ENCODE measurements at regions not wholly inside any gene's neighbourhood (a gene's known extent, or its start where the extent isn't known, plus 50 kb on each side); places are given as distances from the start of the nearest gene placed in this dataset.

DNA sequence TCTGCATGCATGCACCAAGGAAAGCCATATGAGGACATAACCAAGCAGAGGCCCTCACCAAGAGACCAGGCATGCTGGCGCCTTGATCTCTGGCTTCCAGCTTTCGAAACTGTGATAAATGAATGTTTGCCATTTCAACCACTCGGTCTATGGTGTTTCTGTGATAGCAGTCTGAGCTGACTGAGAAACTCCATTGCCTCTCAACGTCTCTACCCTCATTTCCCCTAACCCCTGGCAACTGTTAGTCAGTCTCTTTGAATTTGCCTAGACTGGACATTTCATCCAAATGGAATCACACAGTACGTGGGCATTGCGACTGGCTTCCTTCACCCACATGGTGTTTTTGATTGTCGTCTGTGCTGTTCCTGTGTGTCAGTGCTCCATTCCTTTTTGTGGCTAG, 88.0 kb upstream of the MPHOSPH6 start:
- H3K27ac ChIP-seq (ENCODE audit: low read length): no peak overlapping the region
- no TSS peak for BruUV-seq (replicated peaks)
- TF ChIP-seq SIN3A (IDR thresholded peaks at IDR 0.05; ENCODE audit: borderline replicate concordance, insufficient read depth, low read depth, low read length) (no peak), TCF7L2 (IDR thresholded peaks at IDR 0.05; ENCODE audit: low read depth, low read length) (no peak), CTCF (IDR thresholded peaks at IDR 0.05) (no peak), REST (IDR thresholded peaks at IDR 0.05; ENCODE audit: insufficient read depth in 1 of 2, low read depth in 2 of 2, low read length in 1 of 2) (no peak)
- H3K27me3 ChIP-seq (ENCODE audit: control insufficient read depth, insufficient read depth, low read length): no peaks in the 10 kb centered on the region
- ChIA-PET POLR2A (no interaction called here), CTCF (no interaction called here)
- no peaks in the 10 kb centered on the region for H3K4me1 ChIP-seq (ENCODE audit: control insufficient read depth, insufficient read depth, low read length)
- intact Hi-C loops (cut with micrococcal nuclease; ENCODE audit: unreplicated experiment): no loop called here
- in situ Hi-C loops (cut with HindIII; ENCODE audit: low pct_unique_long_range_greater_than_20kb, low sequenced_read_pairs): no loop called here
- no peaks in the 10 kb centered on the region for H3K9me3 ChIP-seq (ENCODE audit: control insufficient read depth, insufficient read depth, low read depth, low read length)
- ATAC-seq: no peak
- H3K36me3 ChIP-seq (ENCODE audit: control insufficient read depth, insufficient read depth, low read length): no peaks in the 10 kb centered on the region
- no peak for DNase-seq (ENCODE audit: low read depth, low spot score)
- H3K4me3 ChIP-seq (ENCODE audit: low read depth in 2 of 2, low read length in 2 of 2): no peak overlapping the region

DNA sequence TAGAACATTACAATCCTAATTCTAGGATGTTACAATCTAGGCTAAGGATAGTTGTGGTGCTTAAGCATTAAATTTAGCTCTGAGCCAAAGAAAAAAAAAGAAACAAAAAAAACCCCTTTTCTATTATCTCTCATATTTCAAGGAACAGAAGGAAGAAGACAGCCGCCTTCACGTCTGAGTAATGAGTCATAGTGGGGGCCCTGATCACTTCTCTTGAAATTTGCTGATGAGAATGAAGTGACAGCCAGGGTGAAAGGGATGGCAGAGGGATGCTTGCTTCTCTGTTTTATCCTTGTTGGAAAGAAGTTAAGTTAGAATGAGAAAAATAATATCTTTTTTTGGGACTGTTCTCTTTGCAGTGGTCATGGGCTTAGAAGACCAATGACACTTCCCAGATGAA, 82.6 kb upstream of the MPHOSPH6 start:
- in situ Hi-C loops (cut with HindIII; ENCODE audit: low pct_unique_long_range_greater_than_20kb, low sequenced_read_pairs) (no loop called here), intact Hi-C loops (cut with micrococcal nuclease; ENCODE audit: unreplicated experiment) (no loop called here)
- ChIA-PET CTCF (no interaction called here), POLR2A (no interaction called here)
- Histone ChIP-seq H3K4me3 (ENCODE audit: low read depth in 2 of 2, low read length in 2 of 2) (no peak overlapping the region), H3K27ac (ENCODE audit: low read length) (no peak overlapping the region), H3K4me1 (ENCODE audit: control insufficient read depth, insufficient read depth, low read length) (no peaks in the 10 kb centered on the region), H3K36me3 (ENCODE audit: control insufficient read depth, insufficient read depth, low read length) (no peaks in the 10 kb centered on the region), H3K9me3 (ENCODE audit: control insufficient read depth, insufficient read depth, low read depth, low read length) (no peaks in the 10 kb centered on the region), H3K27me3 (ENCODE audit: control insufficient read depth, insufficient read depth, low read length) (no peaks in the 10 kb centered on the region)
- TF ChIP-seq SIN3A (IDR thresholded peaks at IDR 0.05; ENCODE audit: borderline replicate concordance, insufficient read depth, low read depth, low read length): no peak
- no peak for TF ChIP-seq POLR2AphosphoS5 (IDR thresholded peaks at IDR 0.05; ENCODE audit: low read depth, low read length)
- no peak for TF ChIP-seq CTCF (IDR thresholded peaks at IDR 0.05)
- no peak for TF ChIP-seq TCF7L2 (IDR thresholded peaks at IDR 0.05; ENCODE audit: low read depth, low read length)
- TF ChIP-seq REST (IDR thresholded peaks at IDR 0.05; ENCODE audit: insufficient read depth in 1 of 2, low read depth in 2 of 2, low read length in 1 of 2): no peak
- no TSS peak for BruUV-seq (replicated peaks)
- DNase-seq (ENCODE audit: low read depth, low spot score) (no peak), ATAC-seq (no peak)
